Stomach (tissue), 4 donors: ENCODE measurements at regions not wholly inside any gene's neighbourhood (a gene's known extent, or its start where the extent isn't known, plus 50 kb on each side); places are given as distances from the start of the nearest gene placed in this dataset.

Experiments
- POLR2A ChIP-seq, 4 donors: fragments of 450-650 bp; IDR thresholded peaks; one replicate each; pipeline ENCODE4 v1.6.1; 2016; ENCODE audit warnings: antibody characterized with exemption in 4 of 4, control low read depth in 2 of 4, mild to moderate bottlenecking in 1 of 4, moderate library complexity in 1 of 4
- TF ChIP-seq, protein P1 (sequence below), 7 experiments: fragments of 450-650 bp in 4 of 7; fragments of 200-600 bp in 3 of 7; sonication (generic) in 3 of 7; IDR thresholded peaks; one replicate each; pipeline ENCODE4 v1.5.1; 2016 to 2019; ENCODE audit warnings: antibody characterized with exemption in 7 of 7, control low read depth in 2 of 7, mild to moderate bottlenecking in 1 of 7

- TF ChIP-seq, protein P1, sequence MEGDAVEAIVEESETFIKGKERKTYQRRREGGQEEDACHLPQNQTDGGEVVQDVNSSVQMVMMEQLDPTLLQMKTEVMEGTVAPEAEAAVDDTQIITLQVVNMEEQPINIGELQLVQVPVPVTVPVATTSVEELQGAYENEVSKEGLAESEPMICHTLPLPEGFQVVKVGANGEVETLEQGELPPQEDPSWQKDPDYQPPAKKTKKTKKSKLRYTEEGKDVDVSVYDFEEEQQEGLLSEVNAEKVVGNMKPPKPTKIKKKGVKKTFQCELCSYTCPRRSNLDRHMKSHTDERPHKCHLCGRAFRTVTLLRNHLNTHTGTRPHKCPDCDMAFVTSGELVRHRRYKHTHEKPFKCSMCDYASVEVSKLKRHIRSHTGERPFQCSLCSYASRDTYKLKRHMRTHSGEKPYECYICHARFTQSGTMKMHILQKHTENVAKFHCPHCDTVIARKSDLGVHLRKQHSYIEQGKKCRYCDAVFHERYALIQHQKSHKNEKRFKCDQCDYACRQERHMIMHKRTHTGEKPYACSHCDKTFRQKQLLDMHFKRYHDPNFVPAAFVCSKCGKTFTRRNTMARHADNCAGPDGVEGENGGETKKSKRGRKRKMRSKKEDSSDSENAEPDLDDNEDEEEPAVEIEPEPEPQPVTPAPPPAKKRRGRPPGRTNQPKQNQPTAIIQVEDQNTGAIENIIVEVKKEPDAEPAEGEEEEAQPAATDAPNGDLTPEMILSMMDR (IDR thresholded peaks at IDR 0.05) = no peak
- no peak for TF ChIP-seq POLR2A (IDR thresholded peaks at IDR 0.05)
Measured at GRCh38 chr11:8811571-8811970, 99.4 kb upstream of the AKIP1 start.
